Mesothelial cell of epicardium (in vitro differentiated cells): ENCODE measurements at regions not wholly inside any gene's neighbourhood (a gene's known extent, or its start where the extent isn't known, plus 50 kb on each side); places are given as distances from the start of the nearest gene placed in this dataset.
A peak's percentile ranks its signal among the peaks of the same experiment; 100 is the strongest.

ENCODE experiments used
- DNase-seq, 2 experiments: peaks; one replicate each; pipeline ENCODE4 v3.0.0; 2021; ENCODE audit warnings: low spot score in 2 of 2; ENCODE audit not compliant: unreplicated experiment in 2 of 2
- H3K27ac Mint-ChIP-seq: 2 replicates; pipeline ENCODE4 v1.8.0; 2021; ENCODE audit warnings: mixed read lengths
- H3K27me3 Mint-ChIP-seq: 2 replicates; pipeline ENCODE4 v1.8.0; 2021; ENCODE audit warnings: low read depth, mixed read lengths
- H3K36me3 Mint-ChIP-seq: 2 replicates; pipeline ENCODE4 v1.8.0; 2021; ENCODE audit warnings: mixed read lengths
- H3K4me1 Mint-ChIP-seq: 2 replicates; pipeline ENCODE4 v1.8.0; 2021; ENCODE audit warnings: mixed read lengths
- H3K4me3 Mint-ChIP-seq: 2 replicates; pipeline ENCODE4 v1.8.0; 2021; ENCODE audit warnings: mild to moderate bottlenecking, moderate library complexity, mixed read lengths
- H3K9me3 Mint-ChIP-seq: 2 replicates; pipeline ENCODE4 v1.8.0; 2021; ENCODE audit warnings: mixed read lengths
- TF ChIP-seq, protein P1 (sequence below): fragments of 200-600 bp; sonication (generic); IDR thresholded peaks from one replicate; pipeline ENCODE4 v1.5.0; 2021; ENCODE audit warnings: antibody characterized with exemption; ENCODE audit not compliant: unreplicated experiment

- TF ChIP-seq, protein P1, sequence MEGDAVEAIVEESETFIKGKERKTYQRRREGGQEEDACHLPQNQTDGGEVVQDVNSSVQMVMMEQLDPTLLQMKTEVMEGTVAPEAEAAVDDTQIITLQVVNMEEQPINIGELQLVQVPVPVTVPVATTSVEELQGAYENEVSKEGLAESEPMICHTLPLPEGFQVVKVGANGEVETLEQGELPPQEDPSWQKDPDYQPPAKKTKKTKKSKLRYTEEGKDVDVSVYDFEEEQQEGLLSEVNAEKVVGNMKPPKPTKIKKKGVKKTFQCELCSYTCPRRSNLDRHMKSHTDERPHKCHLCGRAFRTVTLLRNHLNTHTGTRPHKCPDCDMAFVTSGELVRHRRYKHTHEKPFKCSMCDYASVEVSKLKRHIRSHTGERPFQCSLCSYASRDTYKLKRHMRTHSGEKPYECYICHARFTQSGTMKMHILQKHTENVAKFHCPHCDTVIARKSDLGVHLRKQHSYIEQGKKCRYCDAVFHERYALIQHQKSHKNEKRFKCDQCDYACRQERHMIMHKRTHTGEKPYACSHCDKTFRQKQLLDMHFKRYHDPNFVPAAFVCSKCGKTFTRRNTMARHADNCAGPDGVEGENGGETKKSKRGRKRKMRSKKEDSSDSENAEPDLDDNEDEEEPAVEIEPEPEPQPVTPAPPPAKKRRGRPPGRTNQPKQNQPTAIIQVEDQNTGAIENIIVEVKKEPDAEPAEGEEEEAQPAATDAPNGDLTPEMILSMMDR = no peak
- DNase-seq = no peak
- Mint-ChIP-seq H3K4me1 (peaks cover 31% of the 10 kb centered on the region), H3K4me3 (no peak overlapping the region), H3K27me3 (no peaks in the 10 kb centered on the region), H3K36me3 (no peaks in the 10 kb centered on the region), H3K9me3 (no peaks in the 10 kb centered on the region), H3K27ac (peak overlapping the region; percentile 44)
Measured at GRCh38 chr13:47036294-47037008, 139.6 kb upstream of the HTR2A start.

GRCh38 chr13:47033216-47033615 lies 136.4 kb upstream of the HTR2A start:
- no peak for DNase-seq
- no peak overlapping the region for H3K4me3 Mint-ChIP-seq
- no peaks in the 10 kb centered on the region for H3K36me3 Mint-ChIP-seq
- peaks cover 23% of the 10 kb centered on the region for H3K4me1 Mint-ChIP-seq
- peak overlapping the region; percentile 62 for H3K27ac Mint-ChIP-seq
- TF ChIP-seq, protein P1 = no peak
- no peaks in the 10 kb centered on the region for H3K9me3 Mint-ChIP-seq
- H3K27me3 Mint-ChIP-seq = no peaks in the 10 kb centered on the region

DNA sequence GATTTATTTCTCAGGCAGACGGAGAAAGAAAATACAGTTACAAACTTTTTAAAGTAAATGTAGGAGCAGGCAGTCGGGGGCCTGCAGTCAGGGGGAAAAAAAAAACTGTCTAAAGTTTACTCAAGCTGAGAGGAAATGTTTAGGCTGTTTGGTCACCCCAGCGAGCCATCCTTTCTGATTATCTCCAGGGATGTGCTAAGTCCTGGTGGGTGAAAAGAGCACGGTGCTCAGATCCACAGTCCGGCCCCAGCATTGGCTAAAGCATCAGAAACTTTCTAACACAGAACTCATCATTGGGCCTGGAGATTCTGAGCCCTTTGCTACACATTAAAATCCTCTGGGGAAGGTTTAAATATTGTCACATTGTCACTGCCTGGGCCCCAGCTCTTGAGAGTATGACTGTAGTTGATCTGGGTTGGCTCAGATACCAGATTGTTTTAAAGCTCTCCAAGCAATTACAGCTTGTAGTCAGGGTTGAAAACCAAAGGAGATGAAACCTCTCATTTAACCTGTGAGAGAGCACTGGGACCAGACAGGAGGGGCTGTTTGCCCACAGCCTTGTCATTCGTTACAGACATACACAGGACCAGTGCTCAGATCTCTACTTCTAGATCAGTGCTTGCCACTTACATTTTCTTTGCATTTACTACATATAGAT lies 131.1 kb upstream of the HTR2A start:
- Mint-ChIP-seq H3K9me3 (no peaks in the 10 kb centered on the region), H3K27ac (peak overlapping the region; percentile 70), H3K4me3 (no peak overlapping the region), H3K27me3 (no peaks in the 10 kb centered on the region), H3K4me1 (peaks cover 41% of the 10 kb centered on the region), H3K36me3 (no peaks in the 10 kb centered on the region)
- DNase-seq = no peak
- TF ChIP-seq, protein P1 = no peak

GRCh38 chr13:47025791-47026447 lies 129.1 kb upstream of the HTR2A start:
- no peak overlapping the region for H3K4me3 Mint-ChIP-seq
- no peaks in the 10 kb centered on the region for H3K36me3 Mint-ChIP-seq
- TF ChIP-seq, protein P1 = no peak
- no peaks in the 10 kb centered on the region for H3K9me3 Mint-ChIP-seq
- no peaks in the 10 kb centered on the region for H3K27me3 Mint-ChIP-seq
- no peak overlapping the region for H3K27ac Mint-ChIP-seq
- DNase-seq = no peak
- peaks cover 41% of the 10 kb centered on the region for H3K4me1 Mint-ChIP-seq

GRCh38 chr13:47019977-47020376 lies 123.1 kb upstream of the HTR2A start:
- Mint-ChIP-seq H3K9me3 (peaks cover 18% of the 10 kb centered on the region), H3K27me3 (no peaks in the 10 kb centered on the region), H3K4me1 (peaks cover 14% of the 10 kb centered on the region), H3K27ac (no peak overlapping the region), H3K36me3 (peaks cover 1% of the 10 kb centered on the region), H3K4me3 (no peak overlapping the region)
- DNase-seq = no peak
- TF ChIP-seq, protein P1 = no peak
